ENCODE measurements at regions not wholly inside any gene's neighbourhood (a gene's known extent, or its start where the extent isn't known, plus 50 kb on each side); places are given as distances from the start of the nearest gene placed in this dataset.

GRCh38 chrY:7961811-7962210, 1050.3 kb upstream of the AMELY start:
- Histone ChIP-seq H3K27ac (no peak overlapping the region), H3K9me3 (no peaks in the 10 kb centered on the region), H3K27me3 (no peaks in the 10 kb centered on the region), H3K4me1 (no peaks in the 10 kb centered on the region), H3K4me3 (no peak overlapping the region), H3K36me3 (ENCODE audit: low read depth, missing control alignments) (no peaks in the 10 kb centered on the region)
- WGBS, 2 donors, result 93 to 94% methylated on average over 2 of the region's 2 CpGs
- intact Hi-C loops (cut with DNase I; ENCODE audit: low total_unique reads), result no loop called here
- no peak for TF ChIP-seq POLR2A (IDR thresholded peaks at IDR 0.05)
- no peak for TF ChIP-seq CTCF (IDR thresholded peaks at IDR 0.05)
- DNase-seq, result no peak

GRCh38 chrY:7957773-7958172, 1046.2 kb upstream of the AMELY start:
- no peaks in the 10 kb centered on the region for H3K4me1 ChIP-seq
- H3K27ac ChIP-seq, result no peak overlapping the region
- no peaks in the 10 kb centered on the region for H3K9me3 ChIP-seq
- H3K36me3 ChIP-seq (ENCODE audit: low read depth, missing control alignments), result no peaks in the 10 kb centered on the region
- WGBS, 2 donors, result 65 to 79% methylated on average over 4 of the region's 4 CpGs
- TF ChIP-seq CTCF (IDR thresholded peaks at IDR 0.05), result no peak
- no peak for DNase-seq
- no peak overlapping the region for H3K4me3 ChIP-seq
- intact Hi-C loops (cut with DNase I; ENCODE audit: low total_unique reads), result no loop called here
- no peaks in the 10 kb centered on the region for H3K27me3 ChIP-seq

GRCh38 chrY:7951187-7951852, 1039.8 kb upstream of the AMELY start:
- no peaks in the 10 kb centered on the region for H3K27me3 ChIP-seq
- no peaks in the 10 kb centered on the region for H3K36me3 ChIP-seq (ENCODE audit: low read depth, missing control alignments)
- no peak overlapping the region for H3K27ac ChIP-seq
- 87 to 94% methylated on average over 3 of the region's 3 CpGs for WGBS, 2 donors
- no peak for TF ChIP-seq CTCF (IDR thresholded peaks at IDR 0.05)
- no peak for TF ChIP-seq POLR2A (IDR thresholded peaks at IDR 0.05)
- no peak for DNase-seq
- intact Hi-C loops (cut with DNase I; ENCODE audit: low total_unique reads), result no loop called here
- H3K9me3 ChIP-seq, result no peaks in the 10 kb centered on the region
- no peak overlapping the region for H3K4me3 ChIP-seq
- H3K4me1 ChIP-seq, result no peaks in the 10 kb centered on the region

GRCh38 chrY:7944135-7944534, 1032.6 kb upstream of the AMELY start:
- H3K4me1 ChIP-seq, result no peaks in the 10 kb centered on the region
- TF ChIP-seq CTCF (IDR thresholded peaks at IDR 0.05), result no peak
- no peak for TF ChIP-seq POLR2A (IDR thresholded peaks at IDR 0.05)
- no peaks in the 10 kb centered on the region for H3K36me3 ChIP-seq (ENCODE audit: low read depth, missing control alignments)
- no peak overlapping the region for H3K27ac ChIP-seq
- no peaks in the 10 kb centered on the region for H3K27me3 ChIP-seq
- no peak overlapping the region for H3K4me3 ChIP-seq
- WGBS, 2 donors, result 100% methylated on average over 1 of the region's 1 CpG
- no peak for DNase-seq
- H3K9me3 ChIP-seq, result no peaks in the 10 kb centered on the region
- intact Hi-C loops (cut with DNase I; ENCODE audit: low total_unique reads), result no loop called here

GRCh38 chrY:7942711-7943110, 1031.2 kb upstream of the AMELY start:
- Histone ChIP-seq H3K27ac (no peak overlapping the region), H3K9me3 (no peaks in the 10 kb centered on the region), H3K36me3 (ENCODE audit: low read depth, missing control alignments) (no peaks in the 10 kb centered on the region), H3K4me3 (no peak overlapping the region), H3K4me1 (no peaks in the 10 kb centered on the region), H3K27me3 (no peaks in the 10 kb centered on the region)
- peak; percentile 72 for DNase-seq
- no peak for TF ChIP-seq CTCF (IDR thresholded peaks at IDR 0.05)
- TF ChIP-seq POLR2A (IDR thresholded peaks at IDR 0.05), result no peak
- WGBS, 2 donors, result 53 to 65% methylated on average over 3 of the region's 3 CpGs
- intact Hi-C loops (cut with DNase I; ENCODE audit: low total_unique reads), result no loop called here
